Liver (tissue), 8 donors: ENCODE measurements at regions not wholly inside any gene's neighbourhood (a gene's known extent, or its start where the extent isn't known, plus 50 kb on each side); places are given as distances from the start of the nearest gene placed in this dataset.

ENCODE experiments used
- DNase-seq: peaks from one replicate; pipeline ENCODE4 v3.0.0-alpha.2; 2017; ENCODE audit warnings: low spot score
- H3K27ac ChIP-seq, 2 donors: one replicate each; pipeline ENCODE4 v1.7.0; 2013; ENCODE audit warnings: inconsistent platforms in 2 of 2, low read length in 2 of 2, control low read depth in 1 of 2, low read depth in 1 of 2, mild to moderate bottlenecking in 1 of 2
- H3K27me3 ChIP-seq, 4 donors: one replicate each; pipeline versions ENCODE4 v1.6.1 to v1.7.0; 2013; ENCODE audit warnings: low read length in 3 of 4, inconsistent platforms in 1 of 4, mild to moderate bottlenecking in 1 of 4, moderate library complexity in 1 of 4; ENCODE audit not compliant: control insufficient read depth in 4 of 4, insufficient read depth in 4 of 4
- H3K36me3 ChIP-seq, 4 donors: one replicate each; pipeline versions ENCODE4 v1.6.1 to v1.7.0; 2013; ENCODE audit warnings: low read length in 3 of 4, mild to moderate bottlenecking in 3 of 4, low read depth in 1 of 4, moderate library complexity in 1 of 4; ENCODE audit not compliant: control insufficient read depth in 4 of 4, insufficient read depth in 3 of 4
- H3K4me1 ChIP-seq, 4 donors: one replicate each; pipeline versions ENCODE4 v1.6.1 to v1.7.0; 2013; ENCODE audit warnings: low read length in 3 of 4, mild to moderate bottlenecking in 3 of 4, moderate library complexity in 1 of 4; ENCODE audit not compliant: control insufficient read depth in 4 of 4, insufficient read depth in 4 of 4
- H3K4me3 ChIP-seq, 3 donors: one replicate each; pipeline versions ENCODE4 v1.6.1 to v1.7.0; 2013; ENCODE audit warnings: low read length in 3 of 3, control low read depth in 1 of 3, low read depth in 1 of 3, mild to moderate bottlenecking in 1 of 3
- H3K9ac ChIP-seq, 2 donors: one replicate each; pipeline ENCODE4 v1.7.0; 2013; ENCODE audit warnings: low read length in 2 of 2, mild to moderate bottlenecking in 2 of 2, moderate library complexity in 2 of 2, control low read depth in 1 of 2, low read depth in 1 of 2
- H3K9me3 ChIP-seq, 4 donors: one replicate each; pipeline versions ENCODE4 v1.6.1 to v1.7.0; 2013; ENCODE audit warnings: low read length in 3 of 4; ENCODE audit not compliant: control insufficient read depth in 4 of 4
- ATF3 ChIP-seq: IDR thresholded peaks from 2 replicates; pipeline ENCODE4 v1.6.1; 2016; ENCODE audit warnings: antibody characterized with exemption
- CTCF ChIP-seq: fragments of 150-350 bp; IDR thresholded peaks from 2 replicates; pipeline ENCODE4 v1.5.1; 2017; ENCODE audit warnings: improper control_type of control experiment, low read depth, low read length; ENCODE audit not compliant: missing input control
- EGR1 ChIP-seq, 2 donors: IDR thresholded peaks; 2 replicates each; pipeline ENCODE4 v1.6.1; 2016 to 2018; ENCODE audit warnings: antibody characterized with exemption in 2 of 2, low read depth in 2 of 2
- FOXA1 ChIP-seq: IDR thresholded peaks from 2 replicates; pipeline ENCODE4 v1.6.1; 2016; ENCODE audit warnings: antibody characterized with exemption
- FOXA2 ChIP-seq: IDR thresholded peaks from 2 replicates; pipeline ENCODE4 v1.6.1; 2016; ENCODE audit warnings: antibody characterized with exemption
- GABPA ChIP-seq, 2 donors: IDR thresholded peaks in 1 of 2; conservative IDR thresholded peaks in 1 of 2; 2 replicates each; pipeline ENCODE4 v1.6.1; 2016; ENCODE audit warnings: antibody characterized with exemption in 2 of 2, mild to moderate bottlenecking in 1 of 2, moderate library complexity in 1 of 2
- HNF4A ChIP-seq, 2 donors: conservative IDR thresholded peaks; 2 replicates each; pipeline ENCODE4 v1.6.1; 2016; ENCODE audit warnings: antibody characterized with exemption in 2 of 2, mild to moderate bottlenecking in 2 of 2
- HNF4G ChIP-seq: IDR thresholded peaks from 2 replicates; pipeline ENCODE4 v1.6.1; 2016; ENCODE audit warnings: antibody characterized with exemption
- JUND ChIP-seq, 2 donors: IDR thresholded peaks; 2 replicates each; pipeline ENCODE4 v1.6.1; 2016; ENCODE audit warnings: antibody characterized with exemption in 2 of 2
- MAX ChIP-seq: IDR thresholded peaks from 2 replicates; pipeline ENCODE4 v1.6.1; 2016; ENCODE audit warnings: antibody characterized with exemption
- NR2F2 ChIP-seq: IDR thresholded peaks from 2 replicates; pipeline ENCODE4 v1.6.1; 2016; ENCODE audit warnings: antibody characterized with exemption
- RAD21 ChIP-seq, 2 donors: IDR thresholded peaks; 2 replicates each; pipeline ENCODE4 v1.6.1; 2016; ENCODE audit warnings: antibody characterized with exemption in 2 of 2, mild to moderate bottlenecking in 2 of 2
- REST ChIP-seq: IDR thresholded peaks from 2 replicates; pipeline ENCODE4 v1.6.1; 2016; ENCODE audit warnings: antibody characterized with exemption, mild to moderate bottlenecking
- RXRA ChIP-seq, 2 donors: IDR thresholded peaks; 2 replicates each; pipeline ENCODE4 v1.6.1; 2017 to 2018; ENCODE audit warnings: antibody characterized with exemption in 2 of 2, mild to moderate bottlenecking in 1 of 2
- SP1 ChIP-seq: IDR thresholded peaks from 2 replicates; pipeline ENCODE4 v1.6.1; 2018; ENCODE audit warnings: antibody characterized with exemption, mild to moderate bottlenecking
- TAF1 ChIP-seq: conservative IDR thresholded peaks from 2 replicates; pipeline ENCODE4 v1.6.1; 2016; ENCODE audit warnings: antibody characterized with exemption, mild to moderate bottlenecking
- YY1 ChIP-seq: IDR thresholded peaks from 2 replicates; pipeline ENCODE4 v1.6.1; 2016; ENCODE audit warnings: antibody characterized with exemption, mild to moderate bottlenecking
- ZBTB33 ChIP-seq: IDR thresholded peaks from 2 replicates; pipeline ENCODE4 v1.6.1; 2016; ENCODE audit warnings: antibody characterized with exemption
- WGBS: extraction: QIAGEN DNeasy Blood & Tissue Kit; methylation state at CpG from one replicate; pipeline ENCODE4 v1.1.7; 2013; 5-methylcytosine and 5-hydroxymethylcytosine counted together
- donor health status: healthy.
- donor health status: healthy.
- donor health status: healthy.
- donor health status: healthy.
- donor health status: healthy.

- H3K27ac ChIP-seq, result no peak overlapping the region
- no peak overlapping the region for H3K9ac ChIP-seq
- H3K36me3 ChIP-seq, result no peaks in the 10 kb centered on the region
- DNase-seq, result no peak
- 86% methylated on average over 2 of the region's 2 CpGs for WGBS
- H3K4me1 ChIP-seq, result no peaks in the 10 kb centered on the region
- H3K27me3 ChIP-seq, result no peaks in the 10 kb centered on the region
- no peaks in the 10 kb centered on the region for H3K9me3 ChIP-seq
- TF ChIP-seq FOXA1 (no peak), MAX (no peak), NR2F2 (no peak), GABPA (IDR thresholded peaks at IDR 0.05 in 1 of 2, conservative IDR thresholded peaks at IDR 0.05 in 1 of 2) (no peak), YY1 (no peak), REST (no peak), HNF4A (conservative IDR thresholded peaks at IDR 0.05) (no peak), SP1 (no peak)
- H3K4me3 ChIP-seq, result no peak overlapping the region
Measured at GRCh38 chr4:104365618-104366017, 129.1 kb downstream of the CXXC4 start.

GRCh38 chr4:104353481-104353880, 141.2 kb downstream of the CXXC4 start:
- Histone ChIP-seq H3K4me3 (no peak overlapping the region), H3K4me1 (no peaks in the 10 kb centered on the region), H3K9me3 (peaks cover 0 to 10% (median 5%) of the 10 kb centered on the region in 4 donors), H3K9ac (no peak overlapping the region), H3K27ac (no peak overlapping the region), H3K27me3 (no peaks in the 10 kb centered on the region), H3K36me3 (no peaks in the 10 kb centered on the region)
- no peak for TF ChIP-seq EGR1 (IDR thresholded peaks at IDR 0.05; ENCODE audit: low read depth in 2 of 2)
- TF ChIP-seq GABPA (IDR thresholded peaks at IDR 0.05 in 1 of 2, conservative IDR thresholded peaks at IDR 0.05 in 1 of 2), result no peak
- TF ChIP-seq MAX, result no peak
- no peak for TF ChIP-seq REST
- TF ChIP-seq ATF3, result no peak
- TF ChIP-seq NR2F2, result no peak
- TF ChIP-seq RXRA (IDR thresholded peaks at IDR 0.05), result no peak
- TF ChIP-seq TAF1, result no peak
- TF ChIP-seq SP1, result no peak
- no peak for TF ChIP-seq FOXA1
- TF ChIP-seq RAD21 (IDR thresholded peaks at IDR 0.05), result no peak
- no peak for TF ChIP-seq HNF4A (conservative IDR thresholded peaks at IDR 0.05)
- no peak for TF ChIP-seq JUND (IDR thresholded peaks at IDR 0.05)
- no peak for TF ChIP-seq HNF4G
- no peak for TF ChIP-seq FOXA2
- no peak for TF ChIP-seq YY1
- no peak for TF ChIP-seq CTCF
- no peak for TF ChIP-seq ZBTB33
- WGBS, result 76% methylated on average over 3 of the region's 3 CpGs
- no peak for DNase-seq
